ENCODE measurements at regions not wholly inside any gene's neighbourhood (a gene's known extent, or its start where the extent isn't known, plus 50 kb on each side); places are given as distances from the start of the nearest gene placed in this dataset.

DNA sequence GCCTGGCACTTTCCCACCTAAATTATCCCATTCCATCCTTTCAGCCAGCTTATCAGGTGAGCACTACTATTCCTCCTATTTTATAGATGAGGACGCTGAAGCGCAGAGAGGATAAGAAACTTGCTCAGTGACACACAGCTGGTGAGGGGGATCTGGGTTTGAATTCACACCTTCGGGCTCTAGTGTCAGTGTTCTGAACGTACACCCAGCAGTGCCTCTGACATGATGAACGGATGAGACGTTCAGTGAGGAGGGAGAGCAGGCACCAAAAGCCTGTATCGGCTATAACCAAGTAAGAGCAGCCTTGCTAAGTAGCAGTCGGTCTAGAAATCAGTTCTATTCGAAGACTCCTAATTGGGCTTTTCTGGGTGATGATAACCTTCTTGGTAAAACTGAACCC, 167.0 kb downstream of the ASB1 start:
- H3K4me3 ChIP-seq (ENCODE audit: low read depth, low read length): no peak overlapping the region
- TF ChIP-seq, protein P1, sequence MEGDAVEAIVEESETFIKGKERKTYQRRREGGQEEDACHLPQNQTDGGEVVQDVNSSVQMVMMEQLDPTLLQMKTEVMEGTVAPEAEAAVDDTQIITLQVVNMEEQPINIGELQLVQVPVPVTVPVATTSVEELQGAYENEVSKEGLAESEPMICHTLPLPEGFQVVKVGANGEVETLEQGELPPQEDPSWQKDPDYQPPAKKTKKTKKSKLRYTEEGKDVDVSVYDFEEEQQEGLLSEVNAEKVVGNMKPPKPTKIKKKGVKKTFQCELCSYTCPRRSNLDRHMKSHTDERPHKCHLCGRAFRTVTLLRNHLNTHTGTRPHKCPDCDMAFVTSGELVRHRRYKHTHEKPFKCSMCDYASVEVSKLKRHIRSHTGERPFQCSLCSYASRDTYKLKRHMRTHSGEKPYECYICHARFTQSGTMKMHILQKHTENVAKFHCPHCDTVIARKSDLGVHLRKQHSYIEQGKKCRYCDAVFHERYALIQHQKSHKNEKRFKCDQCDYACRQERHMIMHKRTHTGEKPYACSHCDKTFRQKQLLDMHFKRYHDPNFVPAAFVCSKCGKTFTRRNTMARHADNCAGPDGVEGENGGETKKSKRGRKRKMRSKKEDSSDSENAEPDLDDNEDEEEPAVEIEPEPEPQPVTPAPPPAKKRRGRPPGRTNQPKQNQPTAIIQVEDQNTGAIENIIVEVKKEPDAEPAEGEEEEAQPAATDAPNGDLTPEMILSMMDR (IDR thresholded peaks at IDR 0.05; ENCODE audit: control insufficient read depth, extremely low read depth, insufficient read depth): no peak
- DNase-seq (ENCODE audit: low read depth): no peak

DNA sequence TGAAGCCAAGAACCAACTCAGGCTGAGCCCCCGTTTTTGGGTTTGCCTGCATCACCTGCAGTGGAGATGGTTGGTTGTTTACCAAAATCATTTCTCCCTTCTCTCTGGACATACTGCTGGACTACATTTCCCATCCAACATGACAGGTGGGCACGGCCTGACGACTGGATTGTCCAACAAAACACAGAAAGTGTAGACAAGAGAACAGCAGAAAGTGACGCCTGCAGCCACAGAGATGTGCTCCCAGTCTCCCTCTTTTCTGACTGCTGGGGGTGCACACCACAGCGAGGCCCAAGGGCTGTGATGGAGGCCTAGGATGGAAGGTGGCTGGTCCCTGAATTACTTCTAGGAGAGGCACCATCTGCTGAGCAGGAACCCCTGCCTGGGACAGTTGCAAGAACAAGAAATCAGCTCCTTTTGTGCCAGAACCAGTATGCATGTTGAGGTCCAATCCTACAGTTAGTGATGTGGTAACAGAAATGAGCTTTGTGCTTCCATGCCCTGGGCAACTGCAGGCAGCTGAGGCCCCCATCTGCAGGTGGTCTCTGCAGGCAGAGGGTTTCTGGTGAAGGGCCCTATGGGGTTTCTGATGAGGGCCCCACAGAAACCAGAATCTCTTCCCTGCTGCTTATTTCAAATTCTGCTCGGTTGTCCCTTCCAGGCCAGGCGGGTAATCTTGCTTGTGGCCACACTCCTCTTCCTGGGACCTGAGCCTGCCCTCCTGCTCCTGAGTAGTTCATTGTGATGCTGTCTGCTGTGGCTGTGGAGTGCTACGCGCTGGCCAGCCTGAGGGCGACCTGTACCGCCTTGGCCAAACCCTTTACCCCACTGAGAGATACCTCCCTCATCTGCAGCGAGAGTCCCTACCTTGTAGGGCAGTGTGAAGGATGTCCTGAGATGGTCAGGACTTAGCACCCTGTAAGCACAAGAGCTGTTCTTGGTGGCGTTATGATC, 168.3 kb downstream of the ASB1 start:
- H3K4me3 ChIP-seq (ENCODE audit: low read depth, low read length): no peak overlapping the region
- TF ChIP-seq, protein P1 (IDR thresholded peaks at IDR 0.05; ENCODE audit: control insufficient read depth, extremely low read depth, insufficient read depth): no peak
- no peak for DNase-seq (ENCODE audit: low read depth)

DNA sequence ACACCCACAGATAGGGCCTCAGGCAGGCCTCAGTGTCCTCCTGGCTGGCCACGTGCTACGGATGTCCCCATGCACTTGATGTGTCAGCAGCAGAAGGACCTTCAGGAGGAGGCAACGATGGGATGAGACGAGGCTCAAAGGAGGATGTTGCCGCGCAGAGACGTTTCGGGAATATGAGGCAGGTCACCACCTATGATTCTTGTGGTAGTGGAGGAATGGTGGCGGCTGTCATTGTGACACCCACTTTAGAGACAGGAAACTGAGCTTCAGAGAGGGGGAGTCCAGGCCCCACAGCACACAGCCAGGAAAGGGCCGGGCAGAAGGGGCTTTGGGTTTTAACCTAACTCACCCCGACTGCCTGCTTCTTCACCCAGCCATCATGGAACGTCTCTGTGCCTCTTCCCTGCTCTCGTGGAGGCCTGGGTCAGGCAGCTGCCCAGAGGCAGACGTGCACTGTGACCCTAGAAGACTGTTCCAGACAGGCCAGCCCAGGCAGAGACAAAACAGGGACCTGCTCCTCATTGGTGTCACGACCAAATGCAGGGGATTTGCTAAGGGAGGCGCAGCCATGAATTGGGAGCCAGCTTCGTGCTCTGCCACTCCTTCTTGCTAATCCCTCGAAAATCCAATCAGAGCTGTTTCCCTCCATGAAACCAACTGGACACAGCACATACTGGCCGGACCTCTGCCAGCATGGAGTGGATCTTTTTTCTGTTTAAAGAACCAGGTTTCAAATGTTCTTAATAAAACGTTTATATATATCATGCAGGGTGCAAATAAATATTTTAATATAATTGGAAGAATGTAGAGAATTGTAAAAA, 169.2 kb downstream of the ASB1 start:
- TF ChIP-seq, protein P1 (IDR thresholded peaks at IDR 0.05; ENCODE audit: control insufficient read depth, extremely low read depth, insufficient read depth): no peak
- no peak for DNase-seq (ENCODE audit: low read depth)
- H3K4me3 ChIP-seq (ENCODE audit: low read depth, low read length): no peak overlapping the region

DNA sequence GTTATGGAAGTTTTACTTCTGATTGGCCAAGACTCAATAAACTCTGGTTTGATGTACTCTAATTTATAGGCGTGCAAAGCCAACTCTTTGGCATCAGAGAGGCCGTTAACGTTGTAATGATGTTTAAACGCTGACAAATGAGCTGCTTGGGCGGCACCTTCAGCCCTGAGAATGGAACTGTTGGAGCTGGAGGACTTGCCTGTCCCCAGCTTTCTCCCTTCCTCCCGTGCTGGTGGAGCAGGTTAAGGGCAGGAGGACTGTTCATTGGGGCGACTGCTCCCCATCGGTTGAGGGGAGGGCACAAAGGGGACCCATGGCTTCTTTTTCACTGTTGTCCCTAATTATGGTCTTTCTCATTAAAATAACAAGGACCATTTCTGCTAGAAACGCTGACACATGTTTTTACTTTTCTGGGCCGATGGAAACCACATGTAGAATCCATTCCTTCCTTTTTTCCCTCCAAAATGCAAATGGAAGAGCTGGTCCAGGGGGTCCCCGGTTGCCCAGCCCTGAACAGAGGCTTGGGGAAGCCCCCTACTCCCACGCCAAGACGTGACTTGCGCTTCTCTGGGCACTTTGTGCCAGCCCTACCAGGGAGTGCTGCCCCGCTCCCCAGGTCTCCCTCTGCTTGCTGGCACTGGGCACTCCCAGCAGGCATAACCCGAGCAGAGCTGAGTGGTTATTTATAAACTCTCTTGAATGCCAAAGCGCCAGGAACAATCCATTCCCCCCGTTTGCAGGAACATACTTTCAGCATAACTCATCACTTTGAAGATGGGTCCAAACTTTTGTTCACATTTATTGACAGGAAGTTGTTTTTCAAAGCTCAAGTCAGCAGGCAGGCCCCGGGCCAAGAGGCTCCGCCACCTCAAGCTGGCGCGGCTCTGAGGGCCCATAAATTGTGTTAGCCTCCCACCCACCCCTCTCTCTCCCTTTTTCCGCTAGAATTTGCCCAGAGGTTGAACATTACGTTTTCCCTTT, 170.1 kb downstream of the ASB1 start:
- TF ChIP-seq, protein P1 (IDR thresholded peaks at IDR 0.05; ENCODE audit: control insufficient read depth, extremely low read depth, insufficient read depth): 0 out of 2 replicates have a peak, but pooled peaks have one; percentile 17
- peak; percentile 61 for DNase-seq (ENCODE audit: low read depth)
- H3K4me3 ChIP-seq (ENCODE audit: low read depth, low read length): no peak overlapping the region

DNA sequence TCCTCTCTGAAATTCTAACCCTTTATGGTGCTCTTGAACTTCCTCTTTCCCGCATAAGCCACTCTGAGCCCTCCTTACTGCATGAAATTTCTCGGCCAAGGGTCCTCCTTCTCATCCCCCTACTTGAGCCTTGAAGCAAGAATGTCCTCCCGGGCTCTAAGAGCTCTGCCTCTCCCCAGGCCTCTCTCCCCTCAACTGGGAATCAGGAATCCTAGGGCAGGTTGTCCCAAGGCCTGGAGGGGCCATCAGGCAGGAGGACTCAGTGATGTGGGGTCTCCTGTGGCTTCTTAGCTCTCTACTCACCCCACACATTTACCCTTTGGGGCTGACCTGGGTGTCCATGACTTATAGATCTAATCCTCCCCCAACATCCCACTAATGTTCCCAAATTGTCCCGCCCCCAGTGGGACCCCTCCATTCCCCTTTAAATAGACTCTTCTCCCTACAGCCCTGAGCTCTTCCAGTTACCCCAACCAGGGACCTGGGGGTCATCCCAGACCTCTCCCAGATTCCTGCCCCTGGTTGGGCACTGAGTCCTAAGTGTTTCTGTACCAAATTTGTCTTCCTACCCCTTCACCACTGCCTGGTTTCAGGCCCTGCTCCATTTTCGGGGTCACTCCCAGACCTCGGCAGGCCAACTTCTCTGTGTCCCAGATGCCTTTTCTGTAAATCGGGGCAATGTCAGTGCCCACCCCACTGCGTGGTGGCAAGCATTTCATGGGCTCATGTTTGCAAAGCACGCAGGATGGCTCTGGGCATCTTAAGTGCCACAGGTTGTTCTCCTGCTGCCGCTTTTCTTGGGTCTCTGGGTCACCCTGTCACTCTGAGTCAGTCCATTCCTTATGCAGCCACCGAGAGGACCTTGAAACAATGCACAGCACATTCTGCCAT, 171.2 kb downstream of the ASB1 start:
- H3K4me3 ChIP-seq (ENCODE audit: low read depth, low read length): no peak overlapping the region
- TF ChIP-seq, protein P1 (IDR thresholded peaks at IDR 0.05; ENCODE audit: control insufficient read depth, extremely low read depth, insufficient read depth): no peak
- DNase-seq (ENCODE audit: low read depth): no peak
